ENCODE measurements at regions not wholly inside any gene's neighbourhood (a gene's known extent, or its start where the extent isn't known, plus 50 kb on each side); places are given as distances from the start of the nearest gene placed in this dataset.

- H3K9me2 ChIP-seq (replicated peaks; ENCODE audit: insufficient read depth, low read length): no peaks in the 10 kb centered on the region
- H3K4me2 ChIP-seq (ENCODE audit: low read depth, low read length, poor library complexity, severe bottlenecking): no peak overlapping the region
- no peaks in the 10 kb centered on the region for H3F3A ChIP-seq (ENCODE audit: insufficient read depth)
- TF ChIP-seq EZH2phosphoT487 (conservative IDR thresholded peaks at IDR 0.05; ENCODE audit: low read length): no peak
- no peaks in the 10 kb centered on the region for H3K79me2 ChIP-seq (ENCODE audit: insufficient read depth, low read length)
- no peak overlapping the region for H3K9ac ChIP-seq (ENCODE audit: low read length)
- no peak overlapping the region for H2AFZ ChIP-seq (ENCODE audit: low read depth, low read length, severe bottlenecking)
- no peaks in the 10 kb centered on the region for H4K20me1 ChIP-seq (ENCODE audit: low read depth, low read length)
- no peak overlapping the region for H3K4me3 ChIP-seq (ENCODE audit: insufficient read depth, low read length, poor library complexity, severe bottlenecking)
- H3K27me3 ChIP-seq (ENCODE audit: low read length): no peaks in the 10 kb centered on the region
- H3K27ac ChIP-seq (ENCODE audit: low read depth, low read length): no peak overlapping the region
- no peaks in the 10 kb centered on the region for H3K9me3 ChIP-seq (ENCODE audit: insufficient read depth, low read length)
- no peaks in the 10 kb centered on the region for H3K36me3 ChIP-seq (ENCODE audit: low read length)
Measured at GRCh38 chr22:48644997-48645396, 1182.7 kb downstream of the BRD1 start.

- Histone ChIP-seq H3K9ac (ENCODE audit: low read length) (no peak overlapping the region), H3K4me2 (ENCODE audit: low read depth, low read length, poor library complexity, severe bottlenecking) (no peak overlapping the region), H4K20me1 (ENCODE audit: low read depth, low read length) (no peaks in the 10 kb centered on the region), H3K79me2 (ENCODE audit: insufficient read depth, low read length) (no peaks in the 10 kb centered on the region), H3K27ac (ENCODE audit: low read depth, low read length) (no peak overlapping the region), H3K27me3 (ENCODE audit: low read length) (no peaks in the 10 kb centered on the region), H3K36me3 (ENCODE audit: low read length) (no peaks in the 10 kb centered on the region), H3K9me2 (replicated peaks; ENCODE audit: insufficient read depth, low read length) (no peaks in the 10 kb centered on the region), H3F3A (ENCODE audit: insufficient read depth) (no peaks in the 10 kb centered on the region), H2AFZ (ENCODE audit: low read depth, low read length, severe bottlenecking) (no peak overlapping the region), H3K4me3 (ENCODE audit: insufficient read depth, low read length, poor library complexity, severe bottlenecking) (no peak overlapping the region), H3K9me3 (ENCODE audit: insufficient read depth, low read length) (no peaks in the 10 kb centered on the region)
- TF ChIP-seq, protein P1, sequence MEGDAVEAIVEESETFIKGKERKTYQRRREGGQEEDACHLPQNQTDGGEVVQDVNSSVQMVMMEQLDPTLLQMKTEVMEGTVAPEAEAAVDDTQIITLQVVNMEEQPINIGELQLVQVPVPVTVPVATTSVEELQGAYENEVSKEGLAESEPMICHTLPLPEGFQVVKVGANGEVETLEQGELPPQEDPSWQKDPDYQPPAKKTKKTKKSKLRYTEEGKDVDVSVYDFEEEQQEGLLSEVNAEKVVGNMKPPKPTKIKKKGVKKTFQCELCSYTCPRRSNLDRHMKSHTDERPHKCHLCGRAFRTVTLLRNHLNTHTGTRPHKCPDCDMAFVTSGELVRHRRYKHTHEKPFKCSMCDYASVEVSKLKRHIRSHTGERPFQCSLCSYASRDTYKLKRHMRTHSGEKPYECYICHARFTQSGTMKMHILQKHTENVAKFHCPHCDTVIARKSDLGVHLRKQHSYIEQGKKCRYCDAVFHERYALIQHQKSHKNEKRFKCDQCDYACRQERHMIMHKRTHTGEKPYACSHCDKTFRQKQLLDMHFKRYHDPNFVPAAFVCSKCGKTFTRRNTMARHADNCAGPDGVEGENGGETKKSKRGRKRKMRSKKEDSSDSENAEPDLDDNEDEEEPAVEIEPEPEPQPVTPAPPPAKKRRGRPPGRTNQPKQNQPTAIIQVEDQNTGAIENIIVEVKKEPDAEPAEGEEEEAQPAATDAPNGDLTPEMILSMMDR (IDR thresholded peaks at IDR 0.05; ENCODE audit: insufficient read depth, low read length, poor library complexity, severe bottlenecking): no peak
- TF ChIP-seq EZH2phosphoT487 (conservative IDR thresholded peaks at IDR 0.05; ENCODE audit: low read length): no peak
Measured at GRCh38 chr22:48644108-48644507, 1183.6 kb downstream of the BRD1 start.

DNA sequence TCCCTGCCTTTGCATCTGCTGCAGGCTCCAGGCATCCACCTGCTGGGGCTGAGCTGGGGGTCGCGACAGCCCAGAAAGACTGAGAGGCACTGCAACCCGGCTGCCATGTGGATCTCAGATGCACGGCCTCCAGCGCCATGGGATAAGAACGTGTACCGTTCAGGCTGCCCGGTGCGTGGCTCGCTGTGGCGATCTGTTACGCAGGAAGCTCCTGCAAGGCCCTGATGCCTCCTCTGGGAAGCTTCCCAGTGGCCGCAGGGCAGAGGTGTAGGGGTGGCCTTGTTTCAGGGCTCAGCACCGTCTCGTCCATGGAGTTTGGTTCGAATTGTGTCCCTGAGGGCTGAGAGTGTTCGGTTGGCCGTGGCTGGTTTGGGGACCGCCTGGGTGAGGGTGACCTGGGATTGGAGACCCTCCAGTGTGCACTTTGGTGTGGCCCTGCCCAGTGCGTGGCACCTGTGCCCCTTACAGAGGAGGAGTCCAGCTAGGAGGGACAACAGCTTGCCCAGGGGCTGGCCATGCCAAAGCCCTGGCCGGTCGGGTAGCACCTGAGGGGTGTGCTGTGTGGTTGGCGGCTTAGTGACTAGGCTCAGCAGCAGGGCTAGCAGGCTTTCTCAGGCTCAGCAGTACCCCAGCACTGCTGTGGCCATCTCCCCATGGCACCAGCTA lies 1184.5 kb downstream of the BRD1 start:
- no peak for TF ChIP-seq EZH2phosphoT487 (conservative IDR thresholded peaks at IDR 0.05; ENCODE audit: low read length)
- TF ChIP-seq, protein P1 (IDR thresholded peaks at IDR 0.05; ENCODE audit: insufficient read depth, low read length, poor library complexity, severe bottlenecking): no peak
- Histone ChIP-seq H3K9me2 (replicated peaks; ENCODE audit: insufficient read depth, low read length) (no peaks in the 10 kb centered on the region), H4K20me1 (ENCODE audit: low read depth, low read length) (no peaks in the 10 kb centered on the region), H3K9me3 (ENCODE audit: insufficient read depth, low read length) (no peaks in the 10 kb centered on the region), H3K9ac (ENCODE audit: low read length) (no peak overlapping the region), H3F3A (ENCODE audit: insufficient read depth) (no peaks in the 10 kb centered on the region), H3K36me3 (ENCODE audit: low read length) (no peaks in the 10 kb centered on the region), H2AFZ (ENCODE audit: low read depth, low read length, severe bottlenecking) (no peak overlapping the region), H3K79me2 (ENCODE audit: insufficient read depth, low read length) (no peaks in the 10 kb centered on the region), H3K4me2 (ENCODE audit: low read depth, low read length, poor library complexity, severe bottlenecking) (no peak overlapping the region), H3K27me3 (ENCODE audit: low read length) (no peaks in the 10 kb centered on the region), H3K27ac (ENCODE audit: low read depth, low read length) (no peak overlapping the region), H3K4me3 (ENCODE audit: insufficient read depth, low read length, poor library complexity, severe bottlenecking) (no peak overlapping the region)

- Histone ChIP-seq H3F3A (ENCODE audit: insufficient read depth) (no peaks in the 10 kb centered on the region), H3K4me2 (ENCODE audit: low read depth, low read length, poor library complexity, severe bottlenecking) (no peak overlapping the region), H3K9ac (ENCODE audit: low read length) (no peak overlapping the region), H3K4me3 (ENCODE audit: insufficient read depth, low read length, poor library complexity, severe bottlenecking) (no peak overlapping the region), H3K9me3 (ENCODE audit: insufficient read depth, low read length) (no peaks in the 10 kb centered on the region), H3K9me2 (replicated peaks; ENCODE audit: insufficient read depth, low read length) (no peaks in the 10 kb centered on the region), H3K79me2 (ENCODE audit: insufficient read depth, low read length) (no peaks in the 10 kb centered on the region), H4K20me1 (ENCODE audit: low read depth, low read length) (no peaks in the 10 kb centered on the region), H3K27ac (ENCODE audit: low read depth, low read length) (no peak overlapping the region), H2AFZ (ENCODE audit: low read depth, low read length, severe bottlenecking) (no peak overlapping the region), H3K36me3 (ENCODE audit: low read length) (no peaks in the 10 kb centered on the region), H3K27me3 (ENCODE audit: low read length) (no peaks in the 10 kb centered on the region)
- TF ChIP-seq EZH2phosphoT487 (conservative IDR thresholded peaks at IDR 0.05; ENCODE audit: low read length): no peak
- TF ChIP-seq, protein P1 (IDR thresholded peaks at IDR 0.05; ENCODE audit: insufficient read depth, low read length, poor library complexity, severe bottlenecking): no peak
Measured at GRCh38 chr22:48642550-48642949, 1185.1 kb downstream of the BRD1 start.
